ENCODE measurements at regions not wholly inside any gene's neighbourhood (a gene's known extent, or its start where the extent isn't known, plus 50 kb on each side); places are given as distances from the start of the nearest gene placed in this dataset.

DNA sequence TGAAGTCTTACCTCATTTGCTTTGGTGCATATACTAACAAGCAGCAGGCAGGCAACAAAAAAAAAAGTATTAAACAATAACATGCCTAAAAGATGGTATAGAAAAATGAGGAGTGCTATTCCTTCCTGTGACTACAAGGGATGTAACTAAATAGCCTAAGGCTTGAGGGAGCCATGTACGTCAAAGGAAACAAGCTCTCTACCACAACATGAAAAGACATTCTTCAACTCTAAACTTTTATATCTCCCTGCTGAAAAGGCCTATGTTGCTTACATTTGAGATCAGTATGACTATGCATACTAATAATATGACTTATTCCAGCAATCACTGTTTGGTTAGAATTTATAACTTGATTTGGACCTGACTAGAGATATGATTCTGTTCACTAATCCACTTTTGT is 347.9 kb downstream of the ADCYAP1 start:
- Mint-ChIP-seq H3K4me1 (peaks cover 7% of the 10 kb centered on the region), H3K27me3 (ENCODE audit: low read depth) (no peaks in the 10 kb centered on the region), H3K9me3 (peaks cover 15% of the 10 kb centered on the region), H3K27ac (no peak overlapping the region), H3K36me3 (peaks cover 8% of the 10 kb centered on the region), H3K4me3 (no peak overlapping the region)
- TF ChIP-seq CTCF (IDR thresholded peaks at IDR 0.05; ENCODE audit: unreplicated experiment) = no peak
- no peak for DNase-seq (ENCODE audit: low spot score in 2 of 2, unreplicated experiment in 2 of 2)

DNA sequence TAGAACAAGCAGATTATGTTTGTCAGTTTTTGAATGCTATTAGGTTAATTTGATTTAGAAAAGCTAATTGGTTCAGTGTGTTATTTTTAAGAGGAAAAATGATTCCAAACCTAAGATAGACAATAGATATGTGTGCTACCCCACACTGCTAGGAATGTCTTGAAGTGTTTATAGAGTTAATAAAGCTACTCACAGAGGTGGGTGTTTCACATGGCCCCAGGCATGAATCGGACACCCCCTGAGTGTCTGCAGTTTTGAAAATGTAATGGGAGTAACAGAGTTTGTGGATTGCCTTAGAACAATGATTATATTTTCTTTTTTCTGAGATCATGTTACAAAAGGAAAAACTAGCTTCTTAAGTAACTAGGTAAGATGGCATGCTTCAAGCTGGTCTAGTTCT is 348.3 kb downstream of the ADCYAP1 start:
- Mint-ChIP-seq H3K4me1 (peaks cover 4% of the 10 kb centered on the region), H3K27ac (no peak overlapping the region), H3K27me3 (ENCODE audit: low read depth) (no peaks in the 10 kb centered on the region), H3K36me3 (peaks cover 8% of the 10 kb centered on the region), H3K4me3 (no peak overlapping the region), H3K9me3 (peaks cover 15% of the 10 kb centered on the region)
- DNase-seq (ENCODE audit: low spot score in 2 of 2, unreplicated experiment in 2 of 2) = no peak
- TF ChIP-seq CTCF (IDR thresholded peaks at IDR 0.05; ENCODE audit: unreplicated experiment) = no peak

DNA sequence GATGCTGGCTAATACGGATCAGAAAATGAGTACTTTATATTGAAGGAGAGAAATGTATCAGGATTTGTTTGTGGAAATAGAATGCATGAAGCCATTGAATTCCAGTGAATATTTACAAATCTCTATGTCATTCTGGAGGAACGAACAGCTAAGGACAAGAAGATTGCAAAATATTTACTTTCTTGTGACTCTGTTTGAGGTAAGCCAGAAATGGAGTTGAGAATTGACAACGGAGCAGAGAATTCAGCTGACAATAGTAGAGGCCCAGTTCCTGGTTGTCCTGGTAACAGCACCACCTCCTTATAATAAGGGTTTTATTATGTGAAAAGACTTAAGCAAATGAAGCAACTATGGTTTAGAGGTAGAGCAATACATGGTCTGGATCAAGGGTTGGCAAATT is 349.2 kb downstream of the ADCYAP1 start:
- H3K4me3 Mint-ChIP-seq = no peak overlapping the region
- peaks cover 4% of the 10 kb centered on the region for H3K4me1 Mint-ChIP-seq
- peaks cover 19% of the 10 kb centered on the region for H3K9me3 Mint-ChIP-seq
- no peak overlapping the region for H3K27ac Mint-ChIP-seq
- peaks cover 8% of the 10 kb centered on the region for H3K36me3 Mint-ChIP-seq
- DNase-seq (ENCODE audit: low spot score in 2 of 2, unreplicated experiment in 2 of 2) = no peak
- no peak for TF ChIP-seq CTCF (IDR thresholded peaks at IDR 0.05; ENCODE audit: unreplicated experiment)
- H3K27me3 Mint-ChIP-seq (ENCODE audit: low read depth) = no peaks in the 10 kb centered on the region

GRCh38 chr18:1261054-1261453 is 356.4 kb downstream of the ADCYAP1 start:
- no peak for TF ChIP-seq CTCF (IDR thresholded peaks at IDR 0.05; ENCODE audit: unreplicated experiment)
- Mint-ChIP-seq H3K27ac (no peak overlapping the region), H3K9me3 (peaks cover 59% of the 10 kb centered on the region), H3K36me3 (peaks cover 4% of the 10 kb centered on the region), H3K4me1 (no peaks in the 10 kb centered on the region), H3K27me3 (ENCODE audit: low read depth) (no peaks in the 10 kb centered on the region), H3K4me3 (no peak overlapping the region)
- no peak for DNase-seq (ENCODE audit: low spot score in 2 of 2, unreplicated experiment in 2 of 2)

DNA sequence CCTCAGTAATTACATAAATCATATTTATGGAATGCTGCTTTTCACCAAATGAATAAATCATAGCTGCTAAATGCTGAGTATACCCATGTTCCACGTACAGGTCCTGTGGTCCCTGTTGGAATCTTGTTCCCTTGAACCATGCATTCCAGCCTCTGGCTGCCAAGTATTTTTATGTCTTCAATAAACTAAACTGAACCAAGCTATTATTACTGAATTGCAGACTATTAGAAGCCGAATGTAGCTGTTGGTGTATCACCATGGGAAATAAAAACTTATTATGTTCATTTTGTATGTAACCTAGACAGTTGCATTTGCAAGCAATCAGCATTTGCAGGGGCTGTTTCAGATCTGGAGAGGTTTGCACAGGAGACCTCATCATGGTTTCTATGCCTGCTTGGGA is 362.4 kb downstream of the ADCYAP1 start:
- Mint-ChIP-seq H3K27ac (no peak overlapping the region), H3K9me3 (peaks cover 15% of the 10 kb centered on the region), H3K36me3 (no peaks in the 10 kb centered on the region), H3K27me3 (ENCODE audit: low read depth) (no peaks in the 10 kb centered on the region), H3K4me3 (no peak overlapping the region), H3K4me1 (no peaks in the 10 kb centered on the region)
- no peak for TF ChIP-seq CTCF (IDR thresholded peaks at IDR 0.05; ENCODE audit: unreplicated experiment)
- DNase-seq (ENCODE audit: low spot score in 2 of 2, unreplicated experiment in 2 of 2) = no peak

GRCh38 chr18:1270081-1270480 is 365.4 kb downstream of the ADCYAP1 start:
- Mint-ChIP-seq H3K27me3 (ENCODE audit: low read depth) (no peaks in the 10 kb centered on the region), H3K27ac (no peak overlapping the region), H3K4me1 (no peaks in the 10 kb centered on the region), H3K9me3 (peaks cover 4% of the 10 kb centered on the region), H3K4me3 (no peak overlapping the region), H3K36me3 (no peaks in the 10 kb centered on the region)
- TF ChIP-seq CTCF (IDR thresholded peaks at IDR 0.05; ENCODE audit: unreplicated experiment) = no peak
- DNase-seq (ENCODE audit: low spot score in 2 of 2, unreplicated experiment in 2 of 2) = no peak

All from mesothelial cell of epicardium (in vitro differentiated cells).